PC-9 (cell line): ENCODE measurements at regions not wholly inside any gene's neighbourhood (a gene's known extent, or its start where the extent isn't known, plus 50 kb on each side); places are given as distances from the start of the nearest gene placed in this dataset.

ENCODE experiments used
- BruUV-seq: library from RNA; stranded (reverse); fragments of 400-500 nt; replicated peaks from 2 replicates; lab custom pipeline; 2021; lab: Mats Ljungman, UMichigan
- CTCF ChIA-PET: fragments of 300-600 bp; sonication (Branson Sonifier 250); formaldehyde crosslinking; loops from one replicate; lab custom pipeline; 2022; ENCODE audit warnings: antibody characterized with exemption; lab: Charles Lee
- POLR2A ChIA-PET: fragments of 300-600 bp; sonication (Branson Sonifier 250); formaldehyde crosslinking; loops from one replicate; lab custom pipeline; 2022; ENCODE audit warnings: antibody characterized with exemption; ENCODE audit not compliant: unreplicated experiment; lab: Charles Lee
- DNase-seq, 2 experiments: peaks; one replicate each; pipeline versions ENCODE4 v3.0.0 to v3.0.0-alpha.2; 2015 to 2022; ENCODE audit warnings: mixed read lengths in 1 of 2
- H2AFZ ChIP-seq: fragments of 200-600 bp; sonication (generic); 2 replicates; pipeline ENCODE4 v1.8.1; 2017; ENCODE audit warnings: antibody characterized with exemption
- H3F3A ChIP-seq: fragments of 200-600 bp; sonication (generic); 2 replicates; pipeline ENCODE4 v1.8.1; 2017; ENCODE audit warnings: antibody characterized with exemption, mild to moderate bottlenecking, low read depth; ENCODE audit not compliant: insufficient read depth
- H3K27ac ChIP-seq: fragments of 200-600 bp; sonication (generic); 2 replicates; pipeline ENCODE4 v1.6.1; 2016; ENCODE audit warnings: mixed run types
- H3K27me3 ChIP-seq: fragments of 200-600 bp; sonication (generic); 2 replicates; pipeline ENCODE4 v1.6.1; 2016; ENCODE audit warnings: low read depth, mixed run types; ENCODE audit not compliant: insufficient read depth
- H3K36me3 ChIP-seq: fragments of 200-600 bp; sonication (generic); 2 replicates; pipeline ENCODE4 v1.6.1; 2016; ENCODE audit warnings: low read depth, mixed run types
- H3K4me1 ChIP-seq: fragments of 200-600 bp; sonication (generic); replicated peaks from 2 replicates; pipeline ENCODE4 v1.6.1; 2016; ENCODE audit warnings: mixed run types; ENCODE audit not compliant: insufficient read depth
- H3K4me2 ChIP-seq: fragments of 200-600 bp; sonication (generic); 2 replicates; pipeline ENCODE4 v1.6.1; 2017; ENCODE audit warnings: mixed run types
- H3K4me3 ChIP-seq: fragments of 200-600 bp; sonication (generic); 2 replicates; pipeline ENCODE4 v1.6.1; 2016; ENCODE audit warnings: mixed run types
- H3K79me2 ChIP-seq: fragments of 200-600 bp; sonication (generic); 2 replicates; pipeline ENCODE4 v1.6.1; 2017; ENCODE audit warnings: low read depth, mixed run types
- H3K9me2 ChIP-seq: fragments of 200-600 bp; sonication (generic); 2 replicates; pipeline ENCODE4 v1.8.1; 2017; ENCODE audit warnings: mild to moderate bottlenecking; ENCODE audit not compliant: insufficient read depth
- H3K9me3 ChIP-seq: fragments of 200-600 bp; sonication (generic); 2 replicates; pipeline ENCODE4 v1.8.1; 2016; ENCODE audit warnings: low read depth; ENCODE audit not compliant: insufficient read depth
- H4K20me1 ChIP-seq: fragments of 200-600 bp; sonication (generic); 2 replicates; pipeline ENCODE4 v1.8.1; 2017; ENCODE audit not compliant: insufficient read depth
- EZH2 ChIP-seq: fragments of 200-600 bp; sonication (generic); IDR thresholded peaks from 2 replicates; pipeline ENCODE4 v1.8.0; 2017; ENCODE audit warnings: antibody characterized with exemption, low read depth
- intact Hi-C: fragments of 100-400 bp; cut with micrococcal nuclease; formaldehyde crosslinking; loops from one replicate; pipeline ENCODE4 v1.10.0; 2022; ENCODE audit not compliant: unreplicated experiment
- TF ChIP-seq, protein P1 (sequence below): fragments of 200-600 bp; sonication (generic); conservative IDR thresholded peaks from 2 replicates; pipeline ENCODE4 v1.6.1; 2017; ENCODE audit warnings: mixed run types, antibody characterized with exemption, mild to moderate bottlenecking, moderate library complexity

DNA sequence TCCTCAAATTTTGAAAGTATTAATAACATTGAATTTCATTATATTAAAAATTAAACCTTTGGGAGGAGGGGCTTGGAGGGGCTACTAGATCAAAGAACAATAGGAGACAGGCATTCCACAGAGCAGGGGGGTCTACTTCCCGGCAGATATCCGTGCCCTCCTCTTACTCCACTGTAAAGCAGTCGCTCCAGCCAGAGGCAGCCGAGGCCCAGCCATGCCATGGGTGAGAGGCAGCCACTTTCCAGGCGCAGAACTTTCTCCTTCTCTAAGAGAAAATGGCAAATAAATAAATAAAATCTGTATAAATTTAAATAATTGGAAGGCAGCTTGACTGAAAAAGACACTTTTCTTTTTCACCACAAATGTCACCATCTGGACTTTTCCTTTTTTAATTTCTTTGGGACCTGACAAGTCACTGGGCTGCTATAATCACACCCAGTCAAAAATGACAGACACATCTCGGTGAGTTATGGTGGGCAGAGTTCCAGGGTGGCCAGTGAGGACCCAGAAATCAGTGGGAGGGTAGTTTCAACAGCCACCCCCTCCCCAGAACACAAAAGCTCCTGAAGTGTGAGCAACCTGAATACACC lies 302.2 kb upstream of the SMARCA2 start:
- no peak overlapping the region for H2AFZ ChIP-seq
- H3K4me3 ChIP-seq: no peak overlapping the region
- H3K9me2 ChIP-seq: no peaks in the 10 kb centered on the region
- no peaks in the 10 kb centered on the region for H3K9me3 ChIP-seq
- no peak overlapping the region for H3K4me2 ChIP-seq
- H3K27ac ChIP-seq: no peak overlapping the region
- no peaks in the 10 kb centered on the region for H3K4me1 ChIP-seq
- H3K27me3 ChIP-seq: no peaks in the 10 kb centered on the region
- H4K20me1 ChIP-seq: no peaks in the 10 kb centered on the region
- ChIA-PET CTCF (no interaction called here), POLR2A (no interaction called here)
- no TSS peak for BruUV-seq
- intact Hi-C loops: no loop called here
- TF ChIP-seq EZH2: no peak
- TF ChIP-seq, protein P1, sequence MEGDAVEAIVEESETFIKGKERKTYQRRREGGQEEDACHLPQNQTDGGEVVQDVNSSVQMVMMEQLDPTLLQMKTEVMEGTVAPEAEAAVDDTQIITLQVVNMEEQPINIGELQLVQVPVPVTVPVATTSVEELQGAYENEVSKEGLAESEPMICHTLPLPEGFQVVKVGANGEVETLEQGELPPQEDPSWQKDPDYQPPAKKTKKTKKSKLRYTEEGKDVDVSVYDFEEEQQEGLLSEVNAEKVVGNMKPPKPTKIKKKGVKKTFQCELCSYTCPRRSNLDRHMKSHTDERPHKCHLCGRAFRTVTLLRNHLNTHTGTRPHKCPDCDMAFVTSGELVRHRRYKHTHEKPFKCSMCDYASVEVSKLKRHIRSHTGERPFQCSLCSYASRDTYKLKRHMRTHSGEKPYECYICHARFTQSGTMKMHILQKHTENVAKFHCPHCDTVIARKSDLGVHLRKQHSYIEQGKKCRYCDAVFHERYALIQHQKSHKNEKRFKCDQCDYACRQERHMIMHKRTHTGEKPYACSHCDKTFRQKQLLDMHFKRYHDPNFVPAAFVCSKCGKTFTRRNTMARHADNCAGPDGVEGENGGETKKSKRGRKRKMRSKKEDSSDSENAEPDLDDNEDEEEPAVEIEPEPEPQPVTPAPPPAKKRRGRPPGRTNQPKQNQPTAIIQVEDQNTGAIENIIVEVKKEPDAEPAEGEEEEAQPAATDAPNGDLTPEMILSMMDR: no peak
- no peak for DNase-seq
- no peaks in the 10 kb centered on the region for H3K36me3 ChIP-seq
- H3F3A ChIP-seq: no peaks in the 10 kb centered on the region
- no peaks in the 10 kb centered on the region for H3K79me2 ChIP-seq

DNA sequence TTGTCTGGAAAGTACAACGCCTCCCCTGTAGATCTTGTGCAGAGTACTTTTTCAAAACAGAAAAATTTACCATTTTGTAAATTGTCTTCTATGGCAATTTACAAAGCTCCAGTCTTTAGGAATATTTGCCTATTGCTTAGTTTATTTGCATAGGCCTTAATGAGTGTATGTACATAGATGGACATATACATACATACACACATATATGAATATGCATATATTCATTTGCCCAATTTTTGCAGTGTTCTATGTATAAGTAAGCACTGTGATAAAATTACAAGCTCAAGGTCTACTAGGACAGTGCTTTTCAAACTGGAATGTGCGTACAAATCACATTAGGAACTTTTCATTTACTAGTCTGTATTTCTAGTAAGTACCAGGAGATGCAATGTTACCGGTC lies 301.3 kb upstream of the SMARCA2 start:
- H3K27me3 ChIP-seq: no peaks in the 10 kb centered on the region
- H2AFZ ChIP-seq: no peak overlapping the region
- BruUV-seq: no TSS peak
- no peaks in the 10 kb centered on the region for H4K20me1 ChIP-seq
- CTCF ChIA-PET: no interaction called here
- H3K27ac ChIP-seq: no peak overlapping the region
- H3F3A ChIP-seq: no peaks in the 10 kb centered on the region
- intact Hi-C loops: no loop called here
- POLR2A ChIA-PET: no interaction called here
- H3K4me3 ChIP-seq: no peak overlapping the region
- H3K9me3 ChIP-seq: no peaks in the 10 kb centered on the region
- H3K9me2 ChIP-seq: no peaks in the 10 kb centered on the region
- H3K36me3 ChIP-seq: no peaks in the 10 kb centered on the region
- H3K79me2 ChIP-seq: no peaks in the 10 kb centered on the region
- TF ChIP-seq EZH2: no peak
- TF ChIP-seq, protein P1: no peak
- DNase-seq: no peak
- H3K4me1 ChIP-seq: no peaks in the 10 kb centered on the region
- no peak overlapping the region for H3K4me2 ChIP-seq

DNA sequence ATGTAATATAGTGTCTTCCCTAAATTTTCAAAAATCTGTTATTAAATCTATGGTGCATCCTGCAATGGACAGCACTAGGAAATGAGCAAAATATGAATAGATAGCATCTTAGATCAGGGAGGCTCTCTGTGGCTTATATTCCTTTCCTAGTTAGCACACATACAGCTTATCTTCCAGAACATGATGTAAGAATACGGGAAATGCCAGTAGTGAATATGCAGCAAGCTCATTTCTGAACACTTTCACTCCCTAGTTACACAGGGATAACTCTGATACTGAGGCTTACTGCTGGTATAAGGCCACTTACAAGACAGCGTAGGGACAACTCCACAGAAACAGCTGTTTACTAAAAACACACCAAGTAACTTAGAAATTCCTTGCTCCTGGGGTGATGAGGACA lies 297.3 kb upstream of the SMARCA2 start:
- POLR2A ChIA-PET: no interaction called here
- intact Hi-C loops: no loop called here
- Histone ChIP-seq H3K27ac (no peak overlapping the region), H3K79me2 (no peaks in the 10 kb centered on the region), H3K27me3 (no peaks in the 10 kb centered on the region), H2AFZ (no peak overlapping the region), H3F3A (no peaks in the 10 kb centered on the region), H3K9me3 (no peaks in the 10 kb centered on the region), H3K4me3 (no peak overlapping the region), H3K36me3 (no peaks in the 10 kb centered on the region), H3K4me2 (no peak overlapping the region), H3K4me1 (no peaks in the 10 kb centered on the region), H3K9me2 (no peaks in the 10 kb centered on the region), H4K20me1 (no peaks in the 10 kb centered on the region)
- DNase-seq: no peak
- CTCF ChIA-PET: no interaction called here
- BruUV-seq: no TSS peak
- TF ChIP-seq EZH2: no peak
- TF ChIP-seq, protein P1: no peak
